Endothelial cell of umbilical vein (primary cell): ENCODE measurements at regions not wholly inside any gene's neighbourhood (a gene's known extent, or its start where the extent isn't known, plus 50 kb on each side); places are given as distances from the start of the nearest gene placed in this dataset.

ENCODE experiments used
- BruUV-seq: library from RNA; stranded (reverse); fragments of 400-500 nt; replicated peaks from 2 replicates; lab custom pipeline; 2021; lab: Mats Ljungman, UMichigan
- CTCF ChIA-PET: fragments of 300-600, 350-600 bp; sonication (Branson Sonifier 250); formaldehyde crosslinking; loops from one replicate; lab custom pipeline; 2021; ENCODE audit warnings: antibody characterized with exemption, inconsistent platforms; lab: Charles Lee
- POLR2A ChIA-PET: fragments of 300-600, 350-600 bp; sonication (Branson Sonifier 250); formaldehyde crosslinking; loops from one replicate; lab custom pipeline; 2021; ENCODE audit warnings: antibody characterized with exemption, inconsistent platforms; lab: Charles Lee
- DNase-seq: peaks from one replicate; pipeline ENCODE4 v3.0.0-alpha.2; 2011; ENCODE audit warnings: low read depth, low spot score
- FAIRE-seq: peaks from 2 replicates; lab custom pipeline; 2011; peaks lifted over from hg19 to GRCh38; lab: Jason Lieb, UNC
- H2AFZ ChIP-seq: 2 replicates; pipeline ENCODE4 v1.6.0; 2012; ENCODE audit warnings: low read depth, low read length, control low read depth, inconsistent platforms
- H3K27ac ChIP-seq: 2 replicates; pipeline ENCODE4 v1.5.1; 2011; ENCODE audit warnings: low read depth, mild to moderate bottlenecking, control low read depth, low read length, moderate library complexity; ENCODE audit not compliant: insufficient read depth
- H3K27me3 ChIP-seq, 2 experiments: 2 replicates each; pipeline versions ENCODE4 v1.6.0 to v1.6.1; 2011; ENCODE audit warnings: low read length in 2 of 2, mixed read lengths in 1 of 2; ENCODE audit not compliant: control insufficient read depth in 2 of 2, insufficient read depth in 2 of 2
- H3K36me3 ChIP-seq, 2 experiments: 2 replicates in 1 of 2; 3 replicates in 1 of 2; pipeline ENCODE4 v1.5.1; 2011; ENCODE audit warnings: low read length in 2 of 2, mild to moderate bottlenecking in 1 of 2, moderate library complexity in 1 of 2; ENCODE audit not compliant: control insufficient read depth in 2 of 2, insufficient read depth in 2 of 2; ENCODE audit errors: extremely low read depth in 1 of 2
- H3K4me1 ChIP-seq: 3 replicates; pipeline ENCODE4 v1.5.1; 2011; ENCODE audit warnings: mild to moderate bottlenecking, low read length; ENCODE audit not compliant: control insufficient read depth, insufficient read depth; ENCODE audit errors: extremely low read depth
- H3K4me2 ChIP-seq: 2 replicates; pipeline ENCODE4 v1.6.1; 2011; ENCODE audit warnings: low read length, control low read depth, mixed read lengths; ENCODE audit not compliant: insufficient read depth
- H3K4me3 ChIP-seq, 3 experiments: fragments of 200-600 bp in 1 of 3; sonication (generic), shearing (Covaris generic) in 1 of 3; replicated peaks in 1 of 3; 2 replicates each; pipeline ENCODE4 v1.5.1; 2011 to 2016; ENCODE audit warnings: control low read depth in 3 of 3, low read length in 3 of 3, mild to moderate bottlenecking in 2 of 3, inconsistent platforms in 1 of 3, low read depth in 1 of 3, moderate library complexity in 1 of 3; ENCODE audit not compliant: insufficient read depth in 1 of 3
- H3K79me2 ChIP-seq: 2 replicates; pipeline ENCODE4 v1.6.0; 2012; ENCODE audit warnings: low read length, inconsistent platforms; ENCODE audit not compliant: control insufficient read depth, insufficient read depth
- H3K9ac ChIP-seq: replicated peaks from 2 replicates; pipeline ENCODE3; 2011; ENCODE audit warnings: low read length, control low read depth; ENCODE audit not compliant: insufficient read depth; ENCODE audit errors: extremely low read depth
- H3K9me1 ChIP-seq: replicated peaks from 3 replicates; pipeline ENCODE4 v1.6.0; 2011; ENCODE audit warnings: mild to moderate bottlenecking, low read length; ENCODE audit not compliant: control insufficient read depth, insufficient read depth; ENCODE audit errors: extremely low read depth
- H3K9me3 ChIP-seq: replicated peaks from 2 replicates; pipeline ENCODE4 v1.5.1; 2012; ENCODE audit warnings: low read length, inconsistent platforms; ENCODE audit not compliant: control insufficient read depth, insufficient read depth
- H4K20me1 ChIP-seq: replicated peaks from 2 replicates; pipeline ENCODE3; 2011; ENCODE audit warnings: mild to moderate bottlenecking, low read length; ENCODE audit not compliant: control insufficient read depth, insufficient read depth; ENCODE audit errors: extremely low read depth
- EZH2 ChIP-seq: IDR thresholded peaks from 2 replicates; pipeline ENCODE4 v1.6.1; 2012; ENCODE audit warnings: borderline replicate concordance, low read depth, mild to moderate bottlenecking, moderate library complexity, low read length, inconsistent platforms; ENCODE audit not compliant: severe bottlenecking
- FOS ChIP-seq: IDR thresholded peaks from 2 replicates; pipeline ENCODE4 v1.6.1; 2011; ENCODE audit warnings: mild to moderate bottlenecking, low read length, moderate library complexity, borderline replicate concordance; ENCODE audit not compliant: insufficient read depth
- GATA2 ChIP-seq: IDR thresholded peaks from 2 replicates; pipeline ENCODE4 v1.7.0; 2011; ENCODE audit warnings: low read depth, mild to moderate bottlenecking, moderate library complexity, mixed read lengths, low read length; ENCODE audit not compliant: insufficient read length, insufficient read depth
- JUN ChIP-seq: IDR thresholded peaks from 2 replicates; pipeline ENCODE4 v1.6.1; 2011; ENCODE audit warnings: borderline replicate concordance, low read depth; ENCODE audit not compliant: insufficient read length, insufficient read depth
- MYC ChIP-seq: IDR thresholded peaks from one replicate; pipeline ENCODE4 v1.6.1; 2011; ENCODE audit warnings: mild to moderate bottlenecking, low read depth, low read length
- POLR2A ChIP-seq: IDR thresholded peaks from 2 replicates; pipeline ENCODE4 v1.6.1; 2012; ENCODE audit warnings: low read depth, mild to moderate bottlenecking, control low read depth, low read length
- POLR2AphosphoS5 ChIP-seq: IDR thresholded peaks from 2 replicates; pipeline ENCODE4 v1.6.1; 2012; ENCODE audit warnings: low read depth, mild to moderate bottlenecking, control low read depth, low read length, moderate library complexity; ENCODE audit not compliant: insufficient read depth
- dilution Hi-C: fragments of 300-500 bp; cut with MboI; formaldehyde crosslinking; loops from one replicate; pipeline ENCODE4 v1.15.0; 2019; ENCODE audit warnings: low sequenced_read_pairs; ENCODE audit not compliant: extremely low pct_ligation_motif_present
- intact Hi-C: fragments of 100-400 bp; cut with micrococcal nuclease; formaldehyde crosslinking; loops from one replicate; pipeline ENCODE4 v1.10.0; 2022
- TF ChIP-seq, protein P1 (sequence below): IDR thresholded peaks from 2 replicates; pipeline ENCODE4 v1.6.1; 2011; ENCODE audit not compliant: insufficient read depth, insufficient read length
- TF ChIP-seq, protein P2 (sequence below), 2 donors: IDR thresholded peaks; 1 replicate in 1 of 2; 2 replicates in 1 of 2; pipeline ENCODE4 v1.5.1; 2011; ENCODE audit warnings: low read length in 2 of 2, mild to moderate bottlenecking in 2 of 2, moderate library complexity in 2 of 2, control low read depth in 1 of 2, inconsistent platforms in 1 of 2, low read depth in 1 of 2; ENCODE audit not compliant: insufficient read depth in 1 of 2; ENCODE audit errors: extremely low read depth in 1 of 2

DNA sequence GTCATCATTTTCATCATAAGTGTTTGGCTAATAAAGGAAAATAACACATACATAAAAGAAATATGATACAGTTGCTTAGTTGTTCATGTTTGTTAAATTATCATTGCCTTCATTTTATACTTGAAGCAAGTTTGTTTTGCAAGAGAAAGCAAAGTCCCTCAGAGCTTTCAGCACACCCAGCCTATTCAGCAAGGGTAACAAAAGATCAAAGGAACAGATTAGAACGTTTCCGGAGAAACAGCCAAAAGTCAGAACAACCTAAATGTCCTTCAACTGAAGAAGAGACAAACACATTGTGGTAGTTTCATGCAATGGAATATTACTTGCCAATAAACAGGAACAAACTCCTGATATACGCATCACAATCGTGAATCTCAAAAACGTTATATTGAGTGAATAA, 380.7 kb downstream of the MZT1 start:
- Histone ChIP-seq H3K27me3 (no peaks in the 10 kb centered on the region), H3K9me1 (no peaks in the 10 kb centered on the region), H3K4me2 (no peak overlapping the region), H3K79me2 (no peaks in the 10 kb centered on the region), H3K9me3 (no peaks in the 10 kb centered on the region), H2AFZ (no peak overlapping the region), H3K27ac (no peak overlapping the region), H4K20me1 (no peaks in the 10 kb centered on the region), H3K9ac (no peak overlapping the region), H3K36me3 (no peaks in the 10 kb centered on the region), H3K4me3 (no peak overlapping the region), H3K4me1 (no peaks in the 10 kb centered on the region)
- BruUV-seq, result no TSS peak
- POLR2A ChIA-PET, result no interaction called here
- intact Hi-C loops (no loop called here), dilution Hi-C loops (no loop called here)
- TF ChIP-seq EZH2 (no peak), GATA2 (no peak), JUN (no peak), POLR2AphosphoS5 (no peak), POLR2A (no peak), FOS (no peak), MYC (no peak)
- TF ChIP-seq, protein P1, sequence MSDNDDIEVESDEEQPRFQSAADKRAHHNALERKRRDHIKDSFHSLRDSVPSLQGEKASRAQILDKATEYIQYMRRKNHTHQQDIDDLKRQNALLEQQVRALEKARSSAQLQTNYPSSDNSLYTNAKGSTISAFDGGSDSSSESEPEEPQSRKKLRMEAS, result no peak
- TF ChIP-seq, protein P2, sequence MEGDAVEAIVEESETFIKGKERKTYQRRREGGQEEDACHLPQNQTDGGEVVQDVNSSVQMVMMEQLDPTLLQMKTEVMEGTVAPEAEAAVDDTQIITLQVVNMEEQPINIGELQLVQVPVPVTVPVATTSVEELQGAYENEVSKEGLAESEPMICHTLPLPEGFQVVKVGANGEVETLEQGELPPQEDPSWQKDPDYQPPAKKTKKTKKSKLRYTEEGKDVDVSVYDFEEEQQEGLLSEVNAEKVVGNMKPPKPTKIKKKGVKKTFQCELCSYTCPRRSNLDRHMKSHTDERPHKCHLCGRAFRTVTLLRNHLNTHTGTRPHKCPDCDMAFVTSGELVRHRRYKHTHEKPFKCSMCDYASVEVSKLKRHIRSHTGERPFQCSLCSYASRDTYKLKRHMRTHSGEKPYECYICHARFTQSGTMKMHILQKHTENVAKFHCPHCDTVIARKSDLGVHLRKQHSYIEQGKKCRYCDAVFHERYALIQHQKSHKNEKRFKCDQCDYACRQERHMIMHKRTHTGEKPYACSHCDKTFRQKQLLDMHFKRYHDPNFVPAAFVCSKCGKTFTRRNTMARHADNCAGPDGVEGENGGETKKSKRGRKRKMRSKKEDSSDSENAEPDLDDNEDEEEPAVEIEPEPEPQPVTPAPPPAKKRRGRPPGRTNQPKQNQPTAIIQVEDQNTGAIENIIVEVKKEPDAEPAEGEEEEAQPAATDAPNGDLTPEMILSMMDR (IDR thresholded peaks at IDR 0.05; ENCODE audit: extremely low read depth in 1 of 2, insufficient read depth in 1 of 2, low read depth in 1 of 2, low read length in 2 of 2), result no peak
- DNase-seq (no peak), FAIRE-seq (no peak)
- CTCF ChIA-PET, result no interaction called here
